PC-3 (cell line): ENCODE measurements at regions not wholly inside any gene's neighbourhood (a gene's known extent, or its start where the extent isn't known, plus 50 kb on each side); places are given as distances from the start of the nearest gene placed in this dataset.

Experiments
- EZH2 ChIP-seq: fragments of 300-600 bp; sonication (generic); IDR thresholded peaks from one replicate; pipeline ENCODE4 v1.6.1; 2017; ENCODE audit warnings: antibody characterized with exemption, mild to moderate bottlenecking, low read length; ENCODE audit not compliant: unreplicated experiment
- TF ChIP-seq, protein P1 (sequence below): fragments of 300-600 bp; sonication (generic); conservative IDR thresholded peaks from 2 replicates; pipeline ENCODE4 v1.5.1; 2017; ENCODE audit warnings: antibody characterized with exemption, low read depth, mild to moderate bottlenecking, low read length

DNA sequence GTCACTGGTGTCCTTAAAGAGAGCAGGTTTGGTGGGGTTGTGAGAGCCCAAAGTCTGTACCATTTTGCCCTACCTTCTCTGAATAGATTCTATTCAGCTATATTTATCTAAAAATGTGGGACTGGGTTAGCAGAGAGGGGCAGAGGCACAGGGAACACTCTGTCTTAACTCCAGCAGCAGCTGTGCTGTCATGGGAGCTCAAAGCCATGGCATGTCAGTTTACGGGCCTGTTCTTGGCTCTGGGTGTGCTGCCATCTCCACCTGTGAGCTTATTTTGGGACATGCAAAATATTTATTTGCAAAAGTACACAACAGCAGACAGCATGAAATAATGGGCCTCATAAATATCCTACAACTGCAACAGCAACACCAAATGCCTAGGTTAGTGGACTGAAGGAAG lies 129.6 kb upstream of the KCTD1 start:
- TF ChIP-seq, protein P1, sequence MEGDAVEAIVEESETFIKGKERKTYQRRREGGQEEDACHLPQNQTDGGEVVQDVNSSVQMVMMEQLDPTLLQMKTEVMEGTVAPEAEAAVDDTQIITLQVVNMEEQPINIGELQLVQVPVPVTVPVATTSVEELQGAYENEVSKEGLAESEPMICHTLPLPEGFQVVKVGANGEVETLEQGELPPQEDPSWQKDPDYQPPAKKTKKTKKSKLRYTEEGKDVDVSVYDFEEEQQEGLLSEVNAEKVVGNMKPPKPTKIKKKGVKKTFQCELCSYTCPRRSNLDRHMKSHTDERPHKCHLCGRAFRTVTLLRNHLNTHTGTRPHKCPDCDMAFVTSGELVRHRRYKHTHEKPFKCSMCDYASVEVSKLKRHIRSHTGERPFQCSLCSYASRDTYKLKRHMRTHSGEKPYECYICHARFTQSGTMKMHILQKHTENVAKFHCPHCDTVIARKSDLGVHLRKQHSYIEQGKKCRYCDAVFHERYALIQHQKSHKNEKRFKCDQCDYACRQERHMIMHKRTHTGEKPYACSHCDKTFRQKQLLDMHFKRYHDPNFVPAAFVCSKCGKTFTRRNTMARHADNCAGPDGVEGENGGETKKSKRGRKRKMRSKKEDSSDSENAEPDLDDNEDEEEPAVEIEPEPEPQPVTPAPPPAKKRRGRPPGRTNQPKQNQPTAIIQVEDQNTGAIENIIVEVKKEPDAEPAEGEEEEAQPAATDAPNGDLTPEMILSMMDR = no peak
- no peak for TF ChIP-seq EZH2
